Limb (tissue), 2 donors: ENCODE measurements at regions not wholly inside any gene's neighbourhood (a gene's known extent, or its start where the extent isn't known, plus 50 kb on each side); places are given as distances from the start of the nearest gene placed in this dataset.
"Not testable (repeated sequence)": the region's sequence is repeated elsewhere in the genome, so short reads cannot be mapped to it uniquely, and the experiment has no call there.

Experiments
- DNase-seq, 2 donors: peaks; one replicate each; pipeline ENCODE4 v3.0.0-alpha.2; 2016; ENCODE audit errors: extremely low spot score in 2 of 2

DNA sequence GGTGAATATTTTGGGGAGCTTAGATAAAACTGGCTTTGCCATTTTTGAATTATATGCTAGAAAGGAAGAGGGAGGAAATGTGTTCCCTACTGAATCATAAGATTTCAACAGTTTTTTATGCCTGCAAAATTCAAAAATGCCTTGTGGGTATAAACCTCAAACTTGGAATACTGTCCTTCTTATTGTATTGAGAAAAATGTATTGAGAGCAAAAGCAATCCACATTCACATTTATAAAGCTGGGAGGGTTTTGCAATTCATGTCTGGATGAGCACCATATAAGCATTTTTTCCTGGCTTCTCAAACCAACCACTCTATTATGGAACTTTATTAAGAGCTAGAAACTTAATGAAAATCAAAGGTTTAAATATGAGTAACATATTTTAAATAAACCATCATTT, 289.8 kb downstream of the PCDH7 start:
- no peak for DNase-seq

DNA sequence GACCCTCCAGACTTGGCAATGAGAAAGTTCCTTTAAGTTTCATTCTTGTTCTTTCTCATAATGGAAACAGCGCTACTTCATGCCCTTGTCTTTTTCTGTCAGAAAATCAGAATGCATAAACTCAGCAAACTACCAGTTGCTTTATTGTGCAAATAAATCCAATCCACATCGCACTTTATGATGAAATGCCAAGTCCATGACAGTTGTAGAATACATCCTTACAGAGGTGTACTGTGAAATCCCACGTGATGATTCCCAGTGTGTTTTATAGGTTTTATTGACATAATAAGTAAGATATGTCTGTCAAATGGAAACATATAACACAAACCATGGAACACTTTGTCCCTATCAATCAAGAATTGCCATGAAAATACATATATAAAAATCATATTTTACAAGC, 295.0 kb downstream of the PCDH7 start:
- no peak for DNase-seq

DNA sequence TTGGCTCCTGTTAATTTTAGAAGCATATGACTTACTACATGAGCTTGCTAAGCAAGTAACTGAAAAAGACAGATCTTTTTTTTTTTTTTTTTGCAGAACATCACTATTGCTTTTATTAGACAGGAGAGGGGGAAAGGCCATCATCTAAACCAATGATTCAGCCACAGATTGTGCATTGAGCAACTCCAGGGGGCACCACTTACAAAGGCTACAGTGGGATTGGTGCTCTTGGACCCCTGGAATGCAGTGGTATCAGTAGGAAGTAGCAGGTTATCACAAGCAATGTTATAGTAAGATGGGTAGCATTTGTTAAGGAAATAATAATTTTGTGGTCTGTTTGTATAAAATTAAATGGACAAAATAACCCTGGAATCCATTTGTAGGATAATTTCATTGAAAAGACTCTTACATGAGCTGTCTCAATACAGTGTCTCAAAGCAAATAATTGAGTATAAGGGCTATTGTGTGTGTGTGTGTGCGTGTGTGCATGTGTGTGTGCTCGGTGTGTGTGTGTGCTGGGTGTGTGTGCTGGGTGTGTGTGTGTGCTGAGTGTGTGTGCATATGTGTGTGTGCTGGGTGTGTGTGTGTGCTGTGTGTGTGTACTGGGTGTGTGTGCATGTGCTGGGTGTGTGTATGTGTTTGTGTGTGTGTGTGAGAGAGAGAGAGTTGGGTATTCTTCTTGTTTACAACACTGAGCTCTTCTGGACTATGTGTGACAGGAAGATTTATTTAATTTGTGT, 296.3 kb downstream of the PCDH7 start:
- DNase-seq = no peak

DNA sequence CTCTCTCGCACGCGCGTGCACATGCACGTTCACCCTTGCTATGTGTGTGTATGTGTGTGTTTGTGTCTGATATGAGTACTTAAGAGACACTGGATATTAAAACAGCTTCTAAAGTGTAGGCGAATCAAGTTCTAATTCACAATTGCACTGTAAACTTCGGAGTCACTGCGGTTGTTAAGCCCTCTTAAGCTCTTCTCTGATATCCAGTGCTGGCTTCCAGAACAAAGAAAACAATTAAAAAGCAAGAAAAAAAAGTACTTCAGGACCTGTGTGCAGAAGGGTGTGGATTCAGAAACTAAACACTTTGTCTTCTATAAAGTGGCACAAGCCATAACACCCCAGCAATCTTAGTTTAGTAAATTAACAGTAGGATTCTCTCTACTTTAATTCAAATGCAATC, 300.2 kb downstream of the PCDH7 start:
- DNase-seq = no peak

DNA sequence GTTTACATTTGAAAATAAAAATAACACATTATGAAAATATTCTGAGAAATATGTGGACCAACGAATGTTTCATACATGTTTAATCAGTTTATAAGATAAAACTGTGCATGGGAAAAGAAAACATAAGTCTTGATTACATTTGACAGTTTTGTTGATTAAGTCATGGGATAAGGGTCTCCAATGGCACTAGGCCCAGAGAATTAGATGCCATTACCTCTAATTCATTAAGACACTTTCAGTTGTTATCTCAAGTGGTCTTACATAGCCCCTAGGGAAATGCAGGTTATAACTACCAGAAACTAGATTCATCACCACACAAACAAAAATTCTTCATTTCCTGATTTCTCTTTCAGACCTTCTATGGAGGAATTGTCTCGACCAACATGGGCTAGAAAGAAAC, 300.8 kb downstream of the PCDH7 start:
- no peak for DNase-seq

GRCh38 chr4:31022702-31023101, 302.5 kb downstream of the PCDH7 start:
- DNase-seq = no peak

DNA sequence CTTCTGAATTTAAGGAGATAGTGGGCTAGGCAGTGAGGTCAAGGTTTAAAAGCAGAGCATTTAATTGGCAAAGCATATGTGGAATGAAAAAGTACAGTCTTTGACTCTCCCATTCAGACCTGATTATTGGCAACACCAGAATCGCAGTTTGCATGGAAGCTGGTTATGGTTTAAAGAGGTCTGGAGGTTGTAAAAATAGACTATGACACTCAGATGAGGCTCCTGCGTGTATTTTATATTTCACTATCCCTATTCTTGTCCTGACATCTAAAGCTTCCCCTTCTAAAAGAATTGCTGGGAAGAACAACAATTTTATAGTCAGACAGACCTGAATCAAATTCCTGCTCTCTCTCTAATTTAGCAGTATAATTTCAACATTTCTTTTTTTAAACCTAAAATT, 302.9 kb downstream of the PCDH7 start:
- no peak for DNase-seq

- DNase-seq = no peak
Observed at GRCh38 chr4:31023742-31024141, 303.6 kb downstream of the PCDH7 start.

DNA sequence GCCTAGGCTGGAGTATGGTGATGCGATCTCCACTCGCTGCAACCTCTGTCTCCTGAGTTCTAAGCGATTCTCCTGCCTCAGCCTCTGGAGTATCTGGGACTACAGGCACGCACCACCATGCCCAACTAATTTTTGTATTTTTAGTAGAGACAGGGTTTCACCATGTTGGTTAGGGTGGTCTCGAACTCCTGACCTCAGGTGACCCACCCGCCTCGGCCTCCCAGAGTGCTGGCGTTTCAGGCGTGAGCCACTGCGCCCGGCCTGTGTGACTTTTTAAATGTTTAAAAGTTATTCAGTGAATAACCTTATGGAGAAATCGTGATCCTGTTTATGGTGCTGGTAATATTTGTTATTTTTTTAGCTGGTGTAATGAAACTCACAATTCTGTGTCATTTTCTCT, 304.6 kb downstream of the PCDH7 start:
- DNase-seq = not testable (repeated sequence)

- no peak for DNase-seq
Observed at GRCh38 chr4:31026256-31026655, 306.1 kb downstream of the PCDH7 start.

GRCh38 chr4:31034550-31034949, 314.4 kb downstream of the PCDH7 start:
- DNase-seq = no peak

DNA sequence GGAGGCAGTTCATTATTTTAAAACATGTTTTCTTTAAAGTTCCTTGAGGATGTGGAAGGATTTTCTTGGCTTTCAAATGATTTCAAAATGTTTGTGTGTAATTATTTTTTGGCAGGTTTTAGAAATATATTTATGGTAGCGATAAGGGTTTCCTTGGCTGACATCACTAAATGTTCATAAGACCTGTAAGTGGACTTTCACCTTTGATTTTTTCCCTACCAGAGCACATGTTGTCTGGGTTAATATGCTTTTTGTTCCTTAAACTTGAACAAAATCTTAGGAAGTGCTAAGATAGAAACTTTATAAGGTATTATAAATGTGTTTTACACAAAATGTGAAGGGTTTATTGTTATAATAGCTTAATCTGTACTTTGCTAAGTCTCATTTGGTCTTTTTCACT, 315.6 kb downstream of the PCDH7 start:
- no peak for DNase-seq

DNA sequence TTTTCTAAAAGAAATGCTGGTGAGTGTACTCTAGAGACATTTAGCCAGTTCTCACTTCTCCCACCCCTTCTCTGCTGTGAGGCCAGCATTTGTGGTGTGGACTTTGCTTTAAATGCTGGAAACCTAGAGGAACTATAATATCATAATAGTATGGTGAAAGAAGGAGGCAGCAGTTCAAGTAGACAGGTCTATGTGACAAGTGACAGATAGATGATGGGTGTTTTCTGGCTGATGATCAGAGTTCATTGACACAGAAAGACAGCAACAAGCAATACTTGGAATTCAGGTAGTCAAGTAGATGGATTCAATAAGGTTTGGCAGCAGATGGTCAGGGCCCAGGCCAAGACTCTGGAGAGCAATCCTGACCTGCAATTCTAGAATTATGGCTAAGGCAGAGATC, 317.5 kb downstream of the PCDH7 start:
- DNase-seq = no peak

DNA sequence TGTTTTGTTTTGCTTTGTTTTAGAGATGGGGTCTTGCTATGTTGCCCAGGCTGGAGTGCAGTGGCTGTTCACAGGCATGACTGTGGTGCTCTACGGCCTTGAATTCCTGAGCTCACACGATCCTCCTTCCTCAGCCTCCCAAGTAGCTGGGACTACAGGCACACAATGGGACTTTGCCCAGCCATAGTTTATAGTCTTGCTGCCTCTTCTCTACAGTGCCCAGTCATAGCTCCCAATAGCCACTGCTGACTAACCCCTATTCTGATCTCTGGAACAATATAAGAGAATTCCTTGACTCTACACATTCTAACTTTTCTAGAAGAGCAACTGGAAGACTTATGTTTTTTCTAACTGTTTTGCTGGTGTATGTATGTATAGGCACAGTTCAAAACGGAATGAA, 319.2 kb downstream of the PCDH7 start:
- no peak for DNase-seq

- no peak for DNase-seq
Observed at GRCh38 chr4:31040106-31040505, 319.9 kb downstream of the PCDH7 start.

- no peak for DNase-seq
Observed at GRCh38 chr4:31041385-31041784, 321.2 kb downstream of the PCDH7 start.

GRCh38 chr4:31041853-31042252, 321.7 kb downstream of the PCDH7 start:
- DNase-seq = no peak

GRCh38 chr4:31043382-31044062, 323.4 kb downstream of the PCDH7 start:
- no peak for DNase-seq

DNA sequence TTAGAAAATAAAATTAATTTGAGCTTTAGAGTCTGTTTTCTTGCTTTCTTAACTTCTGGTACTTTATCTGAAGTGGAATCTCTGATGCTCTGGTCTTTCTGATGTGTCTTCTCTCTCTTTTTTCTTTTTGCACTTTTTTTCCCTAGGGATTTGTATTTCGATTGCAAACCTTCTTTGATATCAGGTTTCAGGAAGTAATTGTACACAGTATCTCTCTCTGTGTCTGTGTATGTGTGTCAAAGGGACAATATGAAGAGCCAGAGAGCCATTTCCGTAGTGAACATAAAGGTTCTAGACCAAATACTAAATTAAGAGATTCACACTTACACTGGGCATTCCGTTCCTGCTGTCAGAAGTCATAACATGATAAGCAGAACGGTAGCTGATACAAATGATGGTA, 325.0 kb downstream of the PCDH7 start:
- DNase-seq = no peak

- no peak for DNase-seq
Observed at GRCh38 chr4:31045724-31046318, 325.7 kb downstream of the PCDH7 start.

DNA sequence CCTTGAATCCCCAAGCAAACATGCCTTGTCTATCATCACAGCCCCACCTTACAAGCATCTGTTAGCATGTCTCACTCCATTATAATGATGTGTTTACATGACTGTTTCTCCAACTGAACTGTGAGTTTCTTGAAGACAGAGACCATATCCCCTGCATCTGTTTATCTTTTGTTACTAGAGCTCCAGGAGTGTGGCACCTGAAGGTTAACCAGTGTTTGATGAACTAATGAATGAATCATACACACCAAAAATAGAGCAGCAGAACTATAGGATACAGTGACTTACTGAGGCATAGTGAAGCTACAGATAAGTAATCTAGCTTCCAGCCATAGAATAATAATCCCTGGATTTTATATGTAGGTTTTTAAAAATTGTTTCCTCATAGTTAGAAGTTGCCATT, 331.0 kb downstream of the PCDH7 start:
- DNase-seq = no peak

GRCh38 chr4:31051565-31051964, 331.4 kb downstream of the PCDH7 start:
- no peak for DNase-seq

DNA sequence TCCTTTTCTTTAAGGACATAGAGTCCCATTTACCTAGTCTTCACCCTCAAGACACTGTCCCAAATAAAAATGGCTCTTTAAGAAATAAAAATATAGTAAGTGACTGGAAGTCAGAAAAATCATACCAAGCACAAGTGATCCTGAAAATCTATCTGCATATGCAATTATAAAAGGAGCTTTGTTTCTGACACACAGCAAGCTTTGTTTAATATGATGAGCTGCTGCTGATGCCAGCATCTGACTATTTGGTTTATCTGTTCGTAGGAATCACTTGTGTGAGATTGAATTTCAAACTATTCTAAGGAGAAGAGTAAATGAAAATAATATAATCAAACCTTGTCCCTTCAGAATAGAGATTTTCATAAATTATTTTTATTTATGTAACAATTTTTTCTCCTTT, 332.4 kb downstream of the PCDH7 start:
- DNase-seq = no peak
